ENCODE measurements at regions not wholly inside any gene's neighbourhood (a gene's known extent, or its start where the extent isn't known, plus 50 kb on each side); places are given as distances from the start of the nearest gene placed in this dataset.

- no peak for TF ChIP-seq EZH2 (IDR thresholded peaks at IDR 0.05; ENCODE audit: insufficient read depth, poor library complexity, severe bottlenecking)
- no peak for TF ChIP-seq EZH2phosphoT487 (IDR thresholded peaks at IDR 0.05; ENCODE audit: insufficient read depth, low read depth)
Observed at GRCh38 chr10:4062072-4062471, 277.1 kb upstream of the KLF6 start.
